Spleen (tissue), 7 donors: ENCODE measurements at regions not wholly inside any gene's neighbourhood (a gene's known extent, or its start where the extent isn't known, plus 50 kb on each side); places are given as distances from the start of the nearest gene placed in this dataset.

Source experiments
- POLR2A ChIP-seq, 3 donors: fragments of 450-650 bp; IDR thresholded peaks; one replicate each; pipeline ENCODE4 v1.5.1; 2017; ENCODE audit warnings: antibody characterized with exemption in 3 of 3, mild to moderate bottlenecking in 1 of 3
- POLR2AphosphoS5 ChIP-seq, 3 donors: sonication (generic); formaldehyde crosslinking; IDR thresholded peaks; one replicate each; pipeline ENCODE4 v1.5.1; 2017; ENCODE audit warnings: antibody characterized with exemption in 3 of 3
- TF ChIP-seq, protein P1 (sequence below), 11 experiments: fragments of 200-600 bp in 7 of 11; fragments of 450-650 bp in 4 of 11; sonication (generic) in 4 of 11; IDR thresholded peaks in 8 of 11; conservative IDR thresholded peaks in 3 of 11; 1 replicate in 7 of 11; 2 replicates in 4 of 11; pipeline versions ENCODE4 v1.4.0 to v1.8.0; 2016 to 2021; ENCODE audit warnings: antibody characterized with exemption in 11 of 11, inconsistent platforms in 4 of 11, mild to moderate bottlenecking in 1 of 11
- donor health status: DM: no; HTN: no; CAD: no; lungs with moderate emphysema.
- donor health status: DM: no; HTN: no; CAD: no.
- donor health status: DM: no; HTN: no; CAD: no.

DNA sequence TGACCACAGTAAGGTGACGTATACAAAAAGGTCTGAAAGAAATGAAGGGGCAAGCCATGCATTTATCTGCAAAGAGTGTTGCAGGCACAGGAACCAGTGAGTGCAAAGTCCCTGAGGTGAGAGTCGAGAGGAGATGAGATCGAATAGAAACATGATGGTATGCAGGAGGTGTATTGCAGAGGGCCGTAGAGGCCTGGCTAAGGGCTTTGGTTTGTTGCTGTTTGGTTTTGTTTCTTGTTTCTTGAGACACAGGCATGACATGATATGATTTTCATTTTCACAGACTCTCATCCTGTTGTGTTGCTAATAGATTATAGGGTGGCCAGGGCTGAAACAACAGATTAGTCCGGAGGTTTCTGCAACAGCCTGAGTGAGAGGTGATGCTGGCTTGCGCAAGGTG is 80.4 kb downstream of the HSPH1 start:
- TF ChIP-seq, protein P1, sequence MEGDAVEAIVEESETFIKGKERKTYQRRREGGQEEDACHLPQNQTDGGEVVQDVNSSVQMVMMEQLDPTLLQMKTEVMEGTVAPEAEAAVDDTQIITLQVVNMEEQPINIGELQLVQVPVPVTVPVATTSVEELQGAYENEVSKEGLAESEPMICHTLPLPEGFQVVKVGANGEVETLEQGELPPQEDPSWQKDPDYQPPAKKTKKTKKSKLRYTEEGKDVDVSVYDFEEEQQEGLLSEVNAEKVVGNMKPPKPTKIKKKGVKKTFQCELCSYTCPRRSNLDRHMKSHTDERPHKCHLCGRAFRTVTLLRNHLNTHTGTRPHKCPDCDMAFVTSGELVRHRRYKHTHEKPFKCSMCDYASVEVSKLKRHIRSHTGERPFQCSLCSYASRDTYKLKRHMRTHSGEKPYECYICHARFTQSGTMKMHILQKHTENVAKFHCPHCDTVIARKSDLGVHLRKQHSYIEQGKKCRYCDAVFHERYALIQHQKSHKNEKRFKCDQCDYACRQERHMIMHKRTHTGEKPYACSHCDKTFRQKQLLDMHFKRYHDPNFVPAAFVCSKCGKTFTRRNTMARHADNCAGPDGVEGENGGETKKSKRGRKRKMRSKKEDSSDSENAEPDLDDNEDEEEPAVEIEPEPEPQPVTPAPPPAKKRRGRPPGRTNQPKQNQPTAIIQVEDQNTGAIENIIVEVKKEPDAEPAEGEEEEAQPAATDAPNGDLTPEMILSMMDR (IDR thresholded peaks at IDR 0.05 in 8 of 11, conservative IDR thresholded peaks at IDR 0.05 in 3 of 11): no peak
- TF ChIP-seq POLR2A (IDR thresholded peaks at IDR 0.05): no peak
- no peak for TF ChIP-seq POLR2AphosphoS5 (IDR thresholded peaks at IDR 0.05)
